ENCODE measurements at regions not wholly inside any gene's neighbourhood (a gene's known extent, or its start where the extent isn't known, plus 50 kb on each side); places are given as distances from the start of the nearest gene placed in this dataset.
"Not testable (repeated sequence)": the region's sequence is repeated elsewhere in the genome, so short reads cannot be mapped to it uniquely, and the experiment has no call there.

GRCh38 chrX:142923201-142923600 is 102.5 kb upstream of the SPANXN4 start:
- Mint-ChIP-seq H3K4me3 (no peak overlapping the region), H3K27ac (no peak overlapping the region), H3K36me3 (ENCODE audit: low read depth) (no peaks in the 10 kb centered on the region), H3K9me3 (peaks cover 29% of the 10 kb centered on the region), H3K4me1 (no peaks in the 10 kb centered on the region), H3K27me3 (ENCODE audit: low read depth, poor library complexity) (peaks cover 7% of the 10 kb centered on the region)
- DNase-seq: no peak
- TF ChIP-seq CTCF (IDR thresholded peaks at IDR 0.05): no peak

- Mint-ChIP-seq H3K4me1 (no peaks in the 10 kb centered on the region), H3K36me3 (ENCODE audit: low read depth) (no peaks in the 10 kb centered on the region), H3K27ac (no peak overlapping the region), H3K4me3 (no peak overlapping the region), H3K9me3 (peaks cover 4% of the 10 kb centered on the region), H3K27me3 (ENCODE audit: low read depth, poor library complexity) (peaks cover 4% of the 10 kb centered on the region)
- no peak for TF ChIP-seq CTCF (IDR thresholded peaks at IDR 0.05)
- no peak for DNase-seq
Observed at GRCh38 chrX:142938793-142939192, 86.9 kb upstream of the SPANXN4 start.

- not testable (repeated sequence) for H3K27ac Mint-ChIP-seq; DNase-seq; H3K4me1 Mint-ChIP-seq; H3K36me3 Mint-ChIP-seq (ENCODE audit: low read depth); H3K27me3 Mint-ChIP-seq (ENCODE audit: low read depth, poor library complexity); H3K4me3 Mint-ChIP-seq
- H3K9me3 Mint-ChIP-seq: peaks cover 52% of the 10 kb centered on the region
Observed at GRCh38 chrX:142972147-142972809, 53.5 kb upstream of the SPANXN4 start.
